ENCODE measurements at regions not wholly inside any gene's neighbourhood (a gene's known extent, or its start where the extent isn't known, plus 50 kb on each side); places are given as distances from the start of the nearest gene placed in this dataset.

DNA sequence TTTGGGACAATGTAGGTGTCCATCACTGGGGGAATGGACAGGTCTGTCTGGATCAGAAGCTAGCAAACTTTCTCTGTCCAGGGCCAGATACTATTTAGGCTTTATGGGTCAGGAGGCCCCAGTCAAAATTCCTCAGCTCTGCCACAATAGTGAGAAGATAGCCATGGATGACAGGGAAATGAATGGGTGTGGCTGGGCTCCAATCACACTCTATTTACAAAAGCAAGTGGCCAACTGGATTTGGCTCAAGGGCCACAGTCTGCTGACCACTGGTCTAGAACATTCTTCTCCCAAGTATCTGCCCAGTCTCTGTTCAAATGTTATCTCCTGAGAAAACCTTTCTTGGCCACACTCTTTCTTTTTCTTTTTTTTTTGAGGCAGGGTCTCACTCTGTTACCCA is 339.9 kb downstream of the SOX9 start:
- TF ChIP-seq GATA2 (IDR thresholded peaks at IDR 0.05; ENCODE audit: low read depth, low read length) = no peak
- TF ChIP-seq GATA3 (IDR thresholded peaks at IDR 0.05; ENCODE audit: low read depth, low read length) = no peak
